Skeletal muscle tissue (tissue), 3 donors: ENCODE measurements at regions not wholly inside any gene's neighbourhood (a gene's known extent, or its start where the extent isn't known, plus 50 kb on each side); places are given as distances from the start of the nearest gene placed in this dataset.

ENCODE experiments used
- H3K27ac ChIP-seq: one replicate; pipeline ENCODE4 v1.7.0; 2013; ENCODE audit warnings: mild to moderate bottlenecking, low read depth, low read length, inconsistent platforms
- H3K27me3 ChIP-seq, 3 donors: one replicate each; pipeline ENCODE4 v1.7.0; 2013; ENCODE audit warnings: low read length in 3 of 3; ENCODE audit not compliant: control insufficient read depth in 3 of 3, insufficient read depth in 3 of 3
- H3K36me3 ChIP-seq, 3 donors: one replicate each; pipeline ENCODE4 v1.7.0; 2013; ENCODE audit warnings: low read length in 3 of 3; ENCODE audit not compliant: control insufficient read depth in 3 of 3, insufficient read depth in 3 of 3
- H3K4me1 ChIP-seq, 3 donors: one replicate each; pipeline ENCODE4 v1.7.0; 2013; ENCODE audit warnings: low read length in 3 of 3, mild to moderate bottlenecking in 3 of 3; ENCODE audit not compliant: control insufficient read depth in 3 of 3, insufficient read depth in 3 of 3
- H3K4me3 ChIP-seq, 3 donors: one replicate each; pipeline ENCODE4 v1.7.0; 2013; ENCODE audit warnings: low read length in 3 of 3
- H3K9ac ChIP-seq, 3 donors: one replicate each; pipeline ENCODE4 v1.7.0; 2013; ENCODE audit warnings: low read length in 3 of 3, mild to moderate bottlenecking in 3 of 3, moderate library complexity in 2 of 3, low read depth in 1 of 3
- H3K9me3 ChIP-seq, 3 donors: one replicate each; pipeline ENCODE4 v1.7.0; 2013; ENCODE audit warnings: low read length in 3 of 3; ENCODE audit not compliant: control insufficient read depth in 3 of 3
- donor health status: Osteomylitis.

DNA sequence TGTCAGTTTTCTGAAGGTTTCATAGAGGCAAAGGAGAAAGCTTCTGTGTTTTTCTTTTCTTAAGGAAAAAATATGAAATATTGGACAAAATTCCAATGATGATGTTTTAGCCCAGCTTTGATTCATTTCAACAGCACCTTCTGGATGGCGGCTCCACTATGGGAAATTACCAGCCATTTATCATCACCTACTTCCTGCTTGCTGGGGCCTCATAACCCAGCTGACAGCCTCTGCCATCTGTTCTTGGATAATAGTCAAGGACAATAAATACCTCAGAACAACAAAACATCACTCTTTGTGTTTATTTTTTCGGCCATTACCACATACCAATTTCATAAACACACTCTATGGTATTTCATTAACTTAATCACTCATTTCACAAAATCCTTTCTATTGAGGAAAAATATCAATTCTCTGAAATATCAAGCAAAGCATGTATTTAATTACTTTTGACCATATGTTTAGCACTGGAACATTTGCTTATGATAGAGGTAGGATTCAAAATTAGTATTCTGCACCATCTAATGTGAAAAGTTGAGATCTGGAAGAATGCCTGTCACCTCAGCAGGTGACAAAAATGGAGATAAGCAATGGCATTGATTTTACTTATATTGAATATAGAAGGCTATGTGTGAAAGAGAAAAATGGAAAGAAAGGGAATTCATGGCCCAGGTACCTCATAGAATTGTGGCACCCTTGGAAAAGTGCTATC, 629.7 kb downstream of the LIG4 start:
- H3K4me3 ChIP-seq = no peak overlapping the region
- H3K4me1 ChIP-seq = no peaks in the 10 kb centered on the region
- no peaks in the 10 kb centered on the region for H3K36me3 ChIP-seq

DNA sequence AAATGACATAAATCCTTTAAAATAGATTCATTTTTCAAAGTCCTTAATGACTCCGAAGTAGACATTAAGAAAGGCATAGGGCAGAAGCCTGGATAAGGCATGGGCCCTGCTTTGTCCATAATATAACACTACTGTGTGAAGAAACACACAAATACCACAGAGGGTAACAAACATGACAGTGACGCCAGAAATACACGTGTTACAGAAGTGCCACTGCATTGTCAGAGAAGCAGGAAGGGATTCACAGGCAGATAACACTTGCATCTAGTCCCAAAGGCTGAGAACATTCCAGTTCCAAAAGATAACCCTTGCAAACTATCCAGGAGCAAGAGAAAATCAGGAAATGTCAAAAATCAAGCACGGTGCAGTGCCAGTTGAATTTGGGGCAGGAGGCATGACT, 633.2 kb downstream of the LIG4 start:
- no peak overlapping the region for H3K27ac ChIP-seq
- no peaks in the 10 kb centered on the region for H3K36me3 ChIP-seq
- no peak overlapping the region for H3K4me3 ChIP-seq
- no peaks in the 10 kb centered on the region for H3K27me3 ChIP-seq
- no peaks in the 10 kb centered on the region for H3K9me3 ChIP-seq
- no peaks in the 10 kb centered on the region for H3K4me1 ChIP-seq
- no peak overlapping the region for H3K9ac ChIP-seq

More for the DNA sequence above, 629.7 kb downstream of the LIG4 start:
- H3K9me3 ChIP-seq = no peaks in the 10 kb centered on the region
- no peaks in the 10 kb centered on the region for H3K27me3 ChIP-seq
- no peak overlapping the region for H3K9ac ChIP-seq
- H3K27ac ChIP-seq = no peak overlapping the region

DNA sequence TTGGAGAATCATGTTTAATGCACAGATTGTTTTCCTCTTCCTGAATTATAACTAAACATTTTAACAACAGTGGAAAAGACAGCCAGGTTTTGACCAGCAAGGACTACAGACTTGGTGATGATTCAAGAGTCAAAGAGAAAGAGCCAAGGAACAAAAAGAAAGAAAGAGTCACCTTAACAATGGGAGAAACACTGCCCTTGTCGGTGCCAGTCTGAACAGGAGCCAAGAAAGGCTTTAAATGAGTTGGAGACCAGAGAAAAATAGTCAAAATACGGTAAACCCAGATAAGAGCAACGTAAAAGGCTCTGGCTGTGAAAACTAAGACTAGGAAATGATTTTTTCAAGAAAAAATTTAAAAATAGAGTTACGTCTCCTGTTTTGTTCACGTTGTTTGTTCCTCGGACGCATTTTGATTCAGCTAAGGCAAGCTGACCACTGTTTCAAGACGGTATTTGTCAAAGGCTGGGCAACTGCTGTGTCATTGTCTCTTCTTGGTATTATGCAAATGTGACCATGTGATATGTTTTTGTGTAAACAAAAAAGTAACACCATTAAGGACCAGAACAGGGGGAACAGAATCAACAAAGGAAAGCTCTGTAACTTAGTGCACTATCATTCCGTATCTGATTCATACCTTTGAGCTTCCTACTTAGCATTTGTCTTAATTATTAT, 634.5 kb downstream of the LIG4 start:
- Histone ChIP-seq H3K9ac (no peak overlapping the region), H3K27me3 (no peaks in the 10 kb centered on the region), H3K36me3 (no peaks in the 10 kb centered on the region), H3K4me1 (no peaks in the 10 kb centered on the region), H3K27ac (no peak overlapping the region), H3K4me3 (no peak overlapping the region), H3K9me3 (no peaks in the 10 kb centered on the region)

DNA sequence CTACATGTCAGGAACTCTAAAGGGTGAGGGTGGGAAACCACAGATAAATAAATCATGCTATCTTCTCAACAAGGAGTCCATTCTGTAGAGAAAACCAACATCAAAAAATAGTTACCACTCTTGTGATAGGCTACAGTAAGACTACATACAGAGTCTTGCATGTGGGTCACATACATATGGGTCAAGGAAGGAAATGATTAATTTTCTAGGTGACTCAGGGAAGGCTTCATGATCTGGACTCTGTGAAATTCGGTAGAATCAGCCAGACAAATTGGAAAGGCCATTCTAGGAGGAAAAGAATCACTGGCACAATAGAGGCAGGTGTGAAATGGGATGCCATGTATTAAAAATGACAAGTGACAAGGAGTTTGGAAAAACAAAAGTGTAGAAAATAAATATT, 638.9 kb downstream of the LIG4 start:
- Histone ChIP-seq H3K27me3 (no peaks in the 10 kb centered on the region), H3K9ac (no peak overlapping the region), H3K36me3 (no peaks in the 10 kb centered on the region), H3K4me1 (no peaks in the 10 kb centered on the region), H3K4me3 (no peak overlapping the region), H3K9me3 (no peaks in the 10 kb centered on the region), H3K27ac (no peak overlapping the region)

DNA sequence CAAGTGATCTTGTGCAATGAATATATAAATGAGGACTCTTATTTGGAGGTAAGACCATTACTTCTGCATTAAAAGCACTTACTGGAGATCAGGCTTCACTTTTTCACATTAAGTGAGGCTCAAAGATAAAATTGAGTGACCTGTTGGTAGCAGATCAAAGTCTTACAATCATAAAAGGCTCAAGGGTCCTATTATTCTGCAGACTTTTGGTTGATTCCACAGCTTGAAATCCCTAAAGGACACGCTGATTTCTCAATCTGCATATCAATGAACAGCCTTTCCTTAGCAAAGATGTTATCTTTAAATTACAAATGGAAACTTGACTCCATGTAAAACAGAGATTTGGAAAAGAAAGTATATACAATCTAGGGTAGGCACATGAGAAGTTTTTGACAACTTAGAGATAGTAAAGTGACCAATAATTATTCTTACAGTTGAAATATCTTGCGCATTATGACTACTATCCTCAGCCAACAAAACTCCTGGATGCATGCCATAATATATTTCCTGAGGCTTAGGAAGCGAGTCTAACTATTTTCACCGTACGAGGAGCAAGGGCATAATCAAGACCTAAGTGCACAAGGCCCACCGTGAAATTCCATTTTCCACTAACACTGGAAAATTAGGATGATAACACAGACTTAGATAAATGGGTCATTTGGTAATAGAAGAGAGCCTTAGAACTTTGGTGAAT, 640.7 kb downstream of the LIG4 start:
- Histone ChIP-seq H3K9me3 (no peaks in the 10 kb centered on the region), H3K4me3 (no peak overlapping the region), H3K36me3 (no peaks in the 10 kb centered on the region), H3K9ac (no peak overlapping the region), H3K27ac (no peak overlapping the region), H3K4me1 (no peaks in the 10 kb centered on the region), H3K27me3 (no peaks in the 10 kb centered on the region)

DNA sequence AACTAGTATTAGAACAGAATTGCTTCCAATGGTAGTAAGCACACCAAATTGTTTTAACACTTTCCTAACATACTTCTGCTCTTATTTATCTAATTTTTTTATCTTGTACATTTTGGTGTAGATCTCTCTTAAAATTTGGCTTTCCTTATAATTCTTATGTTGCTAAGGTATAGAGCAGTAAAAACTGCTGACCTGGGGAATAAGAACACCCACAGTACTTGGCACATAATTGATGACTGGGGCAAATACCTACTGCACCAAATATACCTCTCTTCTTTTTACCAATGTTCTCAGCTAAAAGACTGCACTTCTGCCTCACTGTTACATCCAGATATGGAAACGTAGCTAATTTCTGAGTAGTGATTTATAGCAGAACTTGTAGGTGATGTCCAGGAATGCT, 642.2 kb downstream of the LIG4 start:
- Histone ChIP-seq H3K4me1 (no peaks in the 10 kb centered on the region), H3K9ac (no peak overlapping the region), H3K4me3 (no peak overlapping the region), H3K27ac (no peak overlapping the region), H3K36me3 (no peaks in the 10 kb centered on the region), H3K9me3 (no peaks in the 10 kb centered on the region), H3K27me3 (no peaks in the 10 kb centered on the region)

DNA sequence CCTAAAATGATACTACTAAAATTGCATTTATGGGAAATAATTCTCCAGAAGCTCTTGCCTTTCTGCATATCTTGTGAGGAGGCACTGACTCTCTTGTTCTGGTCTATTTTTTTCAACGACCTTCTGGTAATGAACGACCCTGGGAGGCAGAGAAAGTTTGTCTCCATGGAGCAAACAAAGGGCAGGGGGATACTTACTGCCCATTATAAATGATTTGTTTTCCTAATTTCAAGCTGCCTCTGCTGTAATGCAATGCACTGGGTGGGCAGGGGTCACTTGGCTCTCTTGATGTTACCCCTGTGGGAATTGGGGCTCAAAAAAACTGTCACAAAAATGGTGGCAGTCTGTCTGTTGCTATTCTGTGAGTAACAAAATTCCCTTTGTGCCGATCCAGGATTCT, 643.2 kb downstream of the LIG4 start:
- no peaks in the 10 kb centered on the region for H3K4me1 ChIP-seq
- no peaks in the 10 kb centered on the region for H3K36me3 ChIP-seq
- no peak overlapping the region for H3K4me3 ChIP-seq
- no peaks in the 10 kb centered on the region for H3K9me3 ChIP-seq
- no peak overlapping the region for H3K9ac ChIP-seq
- H3K27ac ChIP-seq = no peak overlapping the region
- H3K27me3 ChIP-seq = no peaks in the 10 kb centered on the region

DNA sequence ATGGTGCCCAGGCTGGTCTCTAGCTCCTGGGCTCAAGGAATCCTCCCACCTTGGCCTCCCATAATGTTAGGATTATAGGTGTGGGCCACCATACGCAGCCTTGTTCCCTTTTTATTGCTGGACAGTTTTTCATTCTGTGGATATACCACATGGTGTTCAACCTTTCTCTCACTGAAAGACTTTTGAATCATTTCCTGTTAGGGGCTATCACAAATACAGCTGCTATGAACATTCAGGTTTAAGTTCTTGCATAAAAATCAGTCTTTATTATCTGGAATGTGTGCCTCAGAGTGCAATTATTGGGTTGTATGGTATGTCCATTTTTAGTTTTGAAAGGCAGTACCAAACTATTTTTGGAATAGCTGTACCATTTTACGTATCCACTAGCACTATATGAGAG, 647.2 kb downstream of the LIG4 start:
- Histone ChIP-seq H3K4me1 (no peaks in the 10 kb centered on the region), H3K27ac (no peak overlapping the region), H3K9ac (no peak overlapping the region), H3K36me3 (no peaks in the 10 kb centered on the region), H3K27me3 (no peaks in the 10 kb centered on the region), H3K9me3 (no peaks in the 10 kb centered on the region), H3K4me3 (no peak overlapping the region)

DNA sequence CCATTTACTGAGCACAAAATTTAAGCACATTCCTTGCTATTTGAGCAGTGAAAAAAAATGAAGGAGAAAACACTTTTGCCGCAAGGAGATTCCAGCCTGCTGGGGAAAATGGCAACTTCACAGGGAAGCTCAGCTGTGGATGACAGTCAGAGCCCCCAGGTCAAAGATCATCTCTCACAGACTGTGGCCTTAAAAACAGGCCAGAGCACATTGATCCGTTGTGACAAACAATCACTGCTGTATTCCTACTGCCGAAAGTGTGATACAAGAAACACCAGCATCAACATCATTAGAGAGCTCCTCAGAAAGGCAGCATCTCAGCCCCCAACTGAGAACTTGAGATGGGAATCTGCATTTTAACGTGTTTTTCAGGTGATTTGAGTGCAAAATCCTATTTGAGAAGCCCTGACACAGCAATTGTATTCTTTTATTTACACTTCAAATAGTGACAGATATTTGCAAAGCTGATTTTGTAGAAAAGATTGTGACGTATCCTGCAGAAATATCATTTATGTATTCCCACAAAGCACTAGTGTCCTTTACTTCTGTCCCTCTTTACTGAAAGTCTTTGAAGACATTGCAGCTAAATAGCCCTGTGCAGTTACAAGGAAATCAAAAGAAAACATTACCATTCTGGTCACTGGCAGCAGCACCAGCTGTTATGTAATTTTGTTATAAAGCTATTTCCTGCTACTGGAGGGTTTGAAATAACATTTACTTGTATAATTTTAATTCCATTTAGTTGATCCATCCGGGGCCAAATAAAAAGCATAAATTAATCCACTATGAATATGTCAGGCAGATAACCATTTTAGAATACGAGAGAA, 652.0 kb downstream of the LIG4 start:
- no peaks in the 10 kb centered on the region for H3K36me3 ChIP-seq
- no peak overlapping the region for H3K9ac ChIP-seq
- no peak overlapping the region for H3K4me3 ChIP-seq
- no peaks in the 10 kb centered on the region for H3K9me3 ChIP-seq
- no peaks in the 10 kb centered on the region for H3K4me1 ChIP-seq
- no peak overlapping the region for H3K27ac ChIP-seq
- no peaks in the 10 kb centered on the region for H3K27me3 ChIP-seq
